GM12878 (cell line): ENCODE measurements at regions not wholly inside any gene's neighbourhood (a gene's known extent, or its start where the extent isn't known, plus 50 kb on each side); places are given as distances from the start of the nearest gene placed in this dataset.
"Not testable (repeated sequence)": the region's sequence is repeated elsewhere in the genome, so short reads cannot be mapped to it uniquely, and the experiment has no call there.

Experiments used
- ATAC-seq: fragments of 200-7000 bp; cut with Tn5 transposase; 3 replicates; pipeline ENCODE4 v1.9.1; 2020; ENCODE audit warnings: mild to moderate bottlenecking, moderate library complexity
- BruUV-seq: library from RNA; stranded (reverse); fragments of 400-500 nt; replicated peaks from 2 replicates; lab custom pipeline; 2021; lab: Mats Ljungman, UMichigan
- CTCF ChIA-PET: fragments of 300-600 bp; sonication (Branson Sonifier 250); formaldehyde crosslinking; extraction: SDS; loops from one replicate; lab custom pipeline; 2021; ENCODE audit warnings: inconsistent platforms; lab: Yijun Ruan, JAX
- POLR2A ChIA-PET: fragments of 350-600 bp; formaldehyde crosslinking; extraction: SDS; loops from one replicate; lab custom pipeline; 2021; ENCODE audit warnings: inconsistent platforms; lab: Charles Lee
- RAD21 ChIA-PET: fragments of 300-600 bp; sonication (Branson Sonifier 250); formaldehyde crosslinking; loops from one replicate; lab custom pipeline; 2023; ENCODE audit warnings: antibody characterized with exemption; ENCODE audit not compliant: unreplicated experiment; lab: Charles Lee
- SMC1A ChIA-PET: fragments of 300-600 bp; sonication (Branson Sonifier 250); formaldehyde crosslinking; loops from one replicate; lab custom pipeline; 2023; ENCODE audit not compliant: unreplicated experiment, uncharacterized antibody; lab: Charles Lee
- DNase-seq: peaks from one replicate; pipeline ENCODE4 v3.0.0-alpha.2; 2011; ENCODE audit warnings: low read depth, low spot score
- FAIRE-seq: peaks from 3 replicates; lab custom pipeline; 2011; peaks lifted over from hg19 to GRCh38; lab: Jason Lieb, UNC
- H2AFZ ChIP-seq: 2 replicates; pipeline ENCODE4 v1.6.0; 2011; ENCODE audit warnings: low read depth, low read length, control low read depth; ENCODE audit not compliant: control insufficient read depth
- H3K27ac ChIP-seq: 2 replicates; pipeline ENCODE4 v1.5.1; 2011; ENCODE audit warnings: control low read depth; ENCODE audit not compliant: control insufficient read depth, insufficient read depth
- H3K27me3 ChIP-seq, 2 experiments: replicated peaks in 1 of 2; 2 replicates each; pipeline versions ENCODE4 v1.6.0 to v1.6.1; 2011; ENCODE audit warnings: low read length in 1 of 2; ENCODE audit not compliant: control insufficient read depth in 2 of 2, insufficient read depth in 2 of 2
- H3K36me3 ChIP-seq, 2 experiments: 2 replicates each; pipeline ENCODE4 v1.5.1; 2011; ENCODE audit warnings: low read length in 1 of 2; ENCODE audit not compliant: control insufficient read depth in 2 of 2, insufficient read depth in 2 of 2
- H3K4me1 ChIP-seq: 2 replicates; pipeline ENCODE4 v1.6.1; 2011; ENCODE audit warnings: mild to moderate bottlenecking, low read length, moderate library complexity, mixed read lengths; ENCODE audit not compliant: control insufficient read depth, insufficient read depth
- H3K4me2 ChIP-seq: 2 replicates; pipeline ENCODE4 v1.6.0; 2011; ENCODE audit warnings: control low read depth; ENCODE audit not compliant: control insufficient read depth, insufficient read depth
- H3K4me3 ChIP-seq: fragments of 200-600 bp; sonication (generic); 2 replicates; pipeline ENCODE4 v1.5.1; 2016
- H3K79me2 ChIP-seq: 2 replicates; pipeline ENCODE4 v1.6.0; 2011; ENCODE audit warnings: low read length; ENCODE audit not compliant: control insufficient read depth, insufficient read depth
- H3K9ac ChIP-seq: 2 replicates; pipeline ENCODE4 v1.8.0; 2011; ENCODE audit warnings: low read length, control low read depth, mixed read lengths; ENCODE audit not compliant: control insufficient read depth, insufficient read depth
- H3K9me3 ChIP-seq: replicated peaks from 3 replicates; pipeline ENCODE4 v1.5.1; 2011; ENCODE audit warnings: mild to moderate bottlenecking, low read length; ENCODE audit not compliant: control insufficient read depth, insufficient read depth
- H4K20me1 ChIP-seq: 2 replicates; pipeline ENCODE4 v1.6.0; 2011; ENCODE audit not compliant: control insufficient read depth, insufficient read depth
- CTCF ChIP-seq, 3 experiments: IDR thresholded peaks in 2 of 3; conservative IDR thresholded peaks in 1 of 3; 2 replicates each; pipeline ENCODE4 v1.5.1; 2011; ENCODE audit warnings: low read depth in 3 of 3, low read length in 3 of 3, mild to moderate bottlenecking in 3 of 3, control low read depth in 2 of 3, moderate library complexity in 2 of 3, inconsistent platforms in 1 of 3, mixed read lengths in 1 of 3; ENCODE audit not compliant: control insufficient read depth in 2 of 3, insufficient read depth in 1 of 3; ENCODE audit errors: extremely low read depth in 1 of 3
- LARP7 ChIP-seq: fragments of 450-650 bp; IDR thresholded peaks from 2 replicates; pipeline ENCODE4 v1.6.1; 2017; ENCODE audit warnings: mild to moderate bottlenecking
- RAD21 ChIP-seq: IDR thresholded peaks from 2 replicates; pipeline ENCODE4 v1.6.1; 2011; ENCODE audit warnings: mild to moderate bottlenecking, low read depth, low read length, moderate library complexity; ENCODE audit not compliant: insufficient read depth
- SMC3 ChIP-seq: IDR thresholded peaks from 2 replicates; pipeline ENCODE4 v1.6.1; 2011; ENCODE audit warnings: low read length, improper control_type of control experiment, borderline replicate concordance
- ZNF384 ChIP-seq: IDR thresholded peaks from 2 replicates; pipeline ENCODE4 v1.6.1; 2012; ENCODE audit warnings: low read depth, mild to moderate bottlenecking, low read length, improper control_type of control experiment, borderline replicate concordance
- WGBS: methylation state at CpG from one replicate; pipeline ENCODE4 v1.1.6; 2016; ENCODE audit warnings: low lambda C conversion rate; ENCODE audit not compliant: insufficient replicate concordance, insufficient coverage; ENCODE audit errors: missing lambda C conversion rate; 5-methylcytosine and 5-hydroxymethylcytosine counted together
- in situ Hi-C: fragments of 300-500 bp; cut with MboI; formaldehyde crosslinking; loops from 9 replicates; pipeline ENCODE4 v1.14.3; 2018; ENCODE audit warnings: mixed read lengths
- intact Hi-C: fragments of 100-400 bp; cut with micrococcal nuclease; formaldehyde crosslinking; loops from one replicate; pipeline ENCODE4 v1.14.2; 2022; ENCODE audit not compliant: unreplicated experiment

DNA sequence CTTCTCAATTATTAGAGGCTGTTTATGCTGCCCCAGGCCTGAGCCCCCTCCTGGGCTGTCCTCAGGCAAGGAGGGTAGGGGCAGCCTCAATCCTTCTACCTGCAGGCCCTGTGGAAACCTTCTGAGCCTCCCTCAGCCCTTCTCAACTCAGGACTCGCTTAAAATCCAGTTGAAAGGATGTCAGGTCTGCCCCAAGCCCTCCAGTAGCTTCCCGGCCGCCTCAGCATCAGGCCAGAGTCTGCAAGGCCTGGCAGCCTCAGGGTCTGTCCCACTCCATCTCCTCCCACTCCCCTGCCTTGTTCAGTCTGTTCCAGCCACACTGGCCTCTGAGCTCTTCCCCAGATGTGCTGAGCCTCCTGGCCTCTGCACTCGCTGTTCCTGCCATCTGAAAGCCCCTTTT, 52.2 kb downstream of the KATNIP start (continued):
- no peak for TF ChIP-seq ZNF384
- no peak for TF ChIP-seq LARP7
- TF ChIP-seq, all 136 proteins: peak for 0

- BruUV-seq, H3K4me2 ChIP-seq, H3K4me3 ChIP-seq, intact Hi-C loops, H4K20me1 ChIP-seq, H3K79me2 ChIP-seq, H3K27ac ChIP-seq, RAD21 ChIA-PET, H3K9ac ChIP-seq, POLR2A ChIA-PET, H3K9me3 ChIP-seq, in situ Hi-C loops, H2AFZ ChIP-seq, H3K27me3 ChIP-seq, H3K4me1 ChIP-seq, SMC1A ChIA-PET, H3K36me3 ChIP-seq: not testable (repeated sequence)
- TF ChIP-seq SMC3: peak; percentile 25; the same call in 1 of the 2 replicates
- TF ChIP-seq RAD21: peak; percentile 58
- peak; percentile 44 to 74 (median 71) for TF ChIP-seq CTCF (IDR thresholded peaks at IDR 0.05 in 2 of 3, conservative IDR thresholded peaks at IDR 0.05 in 1 of 3; ENCODE audit: control insufficient read depth in 2 of 3, extremely low read depth in 1 of 3, insufficient read depth in 1 of 3, low read depth in 3 of 3, low read length in 3 of 3)
- CTCF ChIA-PET: interaction anchor here (1.2 to 2.1 kb wide), 4 partner anchors 11 to 30 kb away, joined by 3 to 9 read pairs (median 3); no protein-coding TSS in a partner anchor
- 58% methylated on average over 12 of the region's 12 CpGs for WGBS
- ATAC-seq: peak; percentile 77
- DNase-seq: peak; percentile 2
- FAIRE-seq: peak; percentile 84
Measured at GRCh38 chr16:27605500-27606106, 55.7 kb downstream of the KATNIP start.
